CD4-positive, alpha-beta T cell (primary cell): ENCODE measurements at regions not wholly inside any gene's neighbourhood (a gene's known extent, or its start where the extent isn't known, plus 50 kb on each side); places are given as distances from the start of the nearest gene placed in this dataset.

ENCODE experiments used
- ATAC-seq: fragments of 200-7000 bp; cut with Tn5 transposase; one replicate; pipeline ENCODE4 v1.10.0; 2022; ENCODE audit warnings: mild to moderate bottlenecking; ENCODE audit not compliant: poor library complexity
- CTCF ChIA-PET: fragments of 350-600 bp; sonication (Branson Sonifier 250); formaldehyde crosslinking; loops from one replicate; lab custom pipeline; 2021; ENCODE audit warnings: antibody characterized with exemption, inconsistent platforms; lab: Charles Lee
- POLR2A ChIA-PET: fragments of 350-600 bp; sonication (Branson Sonifier 250); formaldehyde crosslinking; loops from one replicate; lab custom pipeline; 2021; ENCODE audit warnings: antibody characterized with exemption, inconsistent platforms; lab: Charles Lee
- DNase-seq, 14 experiments: peaks; one replicate each; pipeline ENCODE4 v3.0.0-alpha.2; 2013 to 2020; ENCODE audit warnings: mixed read lengths in 2 of 14
- H3K27ac ChIP-seq, 2 donors: one replicate each; pipeline versions ENCODE4 v1.5.1 to v1.7.0; 2013; ENCODE audit warnings: low read length in 2 of 2, low read depth in 1 of 2, mild to moderate bottlenecking in 1 of 2
- H3K27me3 ChIP-seq, 2 experiments: 1 replicate in 1 of 2; 2 replicates in 1 of 2; pipeline versions ENCODE4 v1.6.1 to v1.7.0; 2013; ENCODE audit warnings: low read length in 2 of 2, control low read depth in 1 of 2, mild to moderate bottlenecking in 1 of 2, moderate library complexity in 1 of 2; ENCODE audit not compliant: insufficient read depth in 2 of 2, control insufficient read depth in 1 of 2
- H3K36me3 ChIP-seq: one replicate; pipeline ENCODE4 v1.6.1; 2013; ENCODE audit warnings: low read length, control low read depth; ENCODE audit not compliant: insufficient read depth
- H3K4me1 ChIP-seq: one replicate; pipeline ENCODE4 v1.6.1; 2013; ENCODE audit warnings: low read length, control low read depth; ENCODE audit not compliant: insufficient read depth
- H3K4me3 ChIP-seq: one replicate; pipeline ENCODE4 v1.5.1; 2013; ENCODE audit warnings: mild to moderate bottlenecking, low read length, moderate library complexity
- H3K9me3 ChIP-seq, 2 experiments: 1 replicate in 1 of 2; 2 replicates in 1 of 2; pipeline versions ENCODE4 v1.6.1 to v1.7.0; 2013; ENCODE audit warnings: low read length in 2 of 2, mild to moderate bottlenecking in 2 of 2, control low read depth in 1 of 2, moderate library complexity in 1 of 2; ENCODE audit not compliant: control insufficient read depth in 1 of 2, insufficient read depth in 1 of 2
- H3K27ac Mint-ChIP-seq: one replicate; pipeline ENCODE4 v1.8.0; 2020; ENCODE audit warnings: mixed read lengths
- H3K27me3 Mint-ChIP-seq: one replicate; pipeline ENCODE4 v1.8.0; 2021; ENCODE audit warnings: mixed read lengths
- H3K36me3 Mint-ChIP-seq: one replicate; pipeline ENCODE4 v1.8.0; 2021; ENCODE audit warnings: low read depth, mixed read lengths
- H3K4me1 Mint-ChIP-seq: one replicate; pipeline ENCODE4 v1.8.0; 2021; ENCODE audit warnings: low read depth, mixed read lengths
- H3K4me3 Mint-ChIP-seq: one replicate; pipeline ENCODE4 v1.8.0; 2020; ENCODE audit warnings: mild to moderate bottlenecking, mixed read lengths
- H3K9me3 Mint-ChIP-seq: one replicate; pipeline ENCODE4 v1.8.0; 2020; ENCODE audit warnings: mixed read lengths
- intact Hi-C, 2 experiments: fragments of 100-400 bp; cut with DNase I in 1 of 2; cut with micrococcal nuclease in 1 of 2; formaldehyde crosslinking; loops; one replicate each; pipeline versions ENCODE4 v1.15.1 to v1.9.0; 2023 to 2025; cut with DNase I, micrococcal nuclease
- TF ChIP-seq, protein P1 (sequence below): fragments of 200-600 bp; IDR thresholded peaks from one replicate; pipeline ENCODE4 v1.8.0; 2022; ENCODE audit warnings: antibody characterized with exemption, mild to moderate bottlenecking

DNA sequence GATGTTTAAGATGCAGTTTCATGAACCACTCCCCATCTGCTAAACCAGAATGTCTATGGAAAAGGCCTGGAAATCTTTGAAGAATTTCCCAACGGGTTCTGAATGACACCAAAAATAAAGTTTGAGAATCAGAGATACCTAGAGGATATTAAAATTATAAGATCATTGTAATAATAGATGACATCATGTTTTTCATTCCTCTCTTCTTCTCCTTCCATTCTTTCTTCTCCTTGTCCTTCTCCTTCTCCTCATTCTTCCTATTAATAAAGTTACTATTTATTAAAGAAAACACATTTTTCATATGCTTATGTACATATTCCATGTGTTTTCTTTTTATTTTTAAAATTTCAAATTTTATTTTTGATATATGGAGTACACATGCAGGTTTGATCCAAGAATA is 1449.4 kb downstream of the LRFN5 start:
- Histone ChIP-seq H3K36me3 (no peaks in the 10 kb centered on the region), H3K27ac (no peak overlapping the region), H3K4me3 (no peak overlapping the region), H3K27me3 (no peaks in the 10 kb centered on the region), H3K9me3 (peaks cover 0 to 5% of the 10 kb centered on the region in 2 experiments), H3K4me1 (no peaks in the 10 kb centered on the region)
- CTCF ChIA-PET = no interaction called here
- TF ChIP-seq, protein P1, sequence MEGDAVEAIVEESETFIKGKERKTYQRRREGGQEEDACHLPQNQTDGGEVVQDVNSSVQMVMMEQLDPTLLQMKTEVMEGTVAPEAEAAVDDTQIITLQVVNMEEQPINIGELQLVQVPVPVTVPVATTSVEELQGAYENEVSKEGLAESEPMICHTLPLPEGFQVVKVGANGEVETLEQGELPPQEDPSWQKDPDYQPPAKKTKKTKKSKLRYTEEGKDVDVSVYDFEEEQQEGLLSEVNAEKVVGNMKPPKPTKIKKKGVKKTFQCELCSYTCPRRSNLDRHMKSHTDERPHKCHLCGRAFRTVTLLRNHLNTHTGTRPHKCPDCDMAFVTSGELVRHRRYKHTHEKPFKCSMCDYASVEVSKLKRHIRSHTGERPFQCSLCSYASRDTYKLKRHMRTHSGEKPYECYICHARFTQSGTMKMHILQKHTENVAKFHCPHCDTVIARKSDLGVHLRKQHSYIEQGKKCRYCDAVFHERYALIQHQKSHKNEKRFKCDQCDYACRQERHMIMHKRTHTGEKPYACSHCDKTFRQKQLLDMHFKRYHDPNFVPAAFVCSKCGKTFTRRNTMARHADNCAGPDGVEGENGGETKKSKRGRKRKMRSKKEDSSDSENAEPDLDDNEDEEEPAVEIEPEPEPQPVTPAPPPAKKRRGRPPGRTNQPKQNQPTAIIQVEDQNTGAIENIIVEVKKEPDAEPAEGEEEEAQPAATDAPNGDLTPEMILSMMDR = no peak
- Mint-ChIP-seq H3K27ac (no peak overlapping the region), H3K27me3 (no peaks in the 10 kb centered on the region), H3K4me1 (no peaks in the 10 kb centered on the region), H3K4me3 (no peak overlapping the region), H3K9me3 (peaks cover 7% of the 10 kb centered on the region), H3K36me3 (no peaks in the 10 kb centered on the region)
- DNase-seq = no peak
- intact Hi-C loops = no loop called here
- ATAC-seq = no peak
- POLR2A ChIA-PET = no interaction called here

DNA sequence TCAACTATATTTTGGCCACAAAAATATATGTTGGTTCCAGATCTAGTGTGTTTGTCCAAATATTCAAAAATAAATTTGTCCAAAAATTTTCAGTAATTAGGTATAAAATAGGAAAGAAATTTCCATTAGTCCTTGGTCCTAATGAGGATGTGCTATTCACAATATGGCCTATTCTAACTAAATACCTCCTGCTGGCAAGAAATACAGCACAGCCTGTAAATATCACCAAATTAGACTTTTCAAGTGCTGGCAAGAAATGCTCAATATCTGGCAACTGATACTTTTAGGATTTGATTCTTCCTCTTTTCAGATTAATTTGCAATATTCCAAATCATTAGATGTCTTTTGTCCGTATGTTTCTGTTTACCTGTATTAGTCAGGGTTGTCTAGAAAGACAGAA is 1446.2 kb downstream of the LRFN5 start:
- H3K27ac ChIP-seq = no peak overlapping the region
- H3K4me3 Mint-ChIP-seq = no peak overlapping the region
- H3K36me3 Mint-ChIP-seq = no peaks in the 10 kb centered on the region
- TF ChIP-seq, protein P1 = no peak
- H3K9me3 ChIP-seq = no peaks in the 10 kb centered on the region
- H3K9me3 Mint-ChIP-seq = peaks cover 3% of the 10 kb centered on the region
- intact Hi-C loops = no loop called here
- no peaks in the 10 kb centered on the region for H3K27me3 ChIP-seq
- no peaks in the 10 kb centered on the region for H3K27me3 Mint-ChIP-seq
- no peak for ATAC-seq
- ChIA-PET POLR2A (no interaction called here), CTCF (no interaction called here)
- H3K27ac Mint-ChIP-seq = no peak overlapping the region
- H3K36me3 ChIP-seq = no peaks in the 10 kb centered on the region
- no peaks in the 10 kb centered on the region for H3K4me1 Mint-ChIP-seq
- H3K4me3 ChIP-seq = no peak overlapping the region
- no peaks in the 10 kb centered on the region for H3K4me1 ChIP-seq
- DNase-seq = no peak

DNA sequence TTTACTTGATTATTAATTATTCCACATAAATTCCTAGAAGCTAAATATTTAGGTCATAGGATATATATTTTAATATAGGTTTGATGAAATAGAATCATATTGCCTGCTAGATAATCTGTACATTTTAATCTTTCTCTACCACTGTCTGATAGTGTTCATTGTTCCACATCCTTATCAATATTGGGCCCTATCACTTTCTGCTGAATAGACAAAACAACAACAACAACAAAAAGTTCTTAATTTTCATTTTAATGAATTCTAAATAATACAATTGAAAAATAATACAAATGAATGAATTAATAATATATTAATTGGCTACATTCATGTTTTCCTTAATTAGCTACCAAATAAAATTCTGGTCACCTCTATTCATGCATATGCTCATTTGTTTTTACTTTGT is 1437.2 kb downstream of the LRFN5 start:
- Mint-ChIP-seq H3K4me3 (no peak overlapping the region), H3K27me3 (no peaks in the 10 kb centered on the region), H3K27ac (no peak overlapping the region), H3K36me3 (no peaks in the 10 kb centered on the region), H3K9me3 (peaks cover 12% of the 10 kb centered on the region), H3K4me1 (no peaks in the 10 kb centered on the region)
- POLR2A ChIA-PET = no interaction called here
- DNase-seq (no peak), ATAC-seq (no peak)
- Histone ChIP-seq H3K36me3 (no peaks in the 10 kb centered on the region), H3K4me1 (no peaks in the 10 kb centered on the region), H3K27ac (no peak overlapping the region), H3K9me3 (peaks cover 0 to 3% of the 10 kb centered on the region in 2 experiments), H3K4me3 (no peak overlapping the region), H3K27me3 (no peaks in the 10 kb centered on the region)
- CTCF ChIA-PET = no interaction called here
- TF ChIP-seq, protein P1 = no peak
- intact Hi-C loops = no loop called here
